HG03558 (cell line): ENCODE measurements at regions not wholly inside any gene's neighbourhood (a gene's known extent, or its start where the extent isn't known, plus 50 kb on each side); places are given as distances from the start of the nearest gene placed in this dataset.
"Not testable (repeated sequence)": the region's sequence is repeated elsewhere in the genome, so short reads cannot be mapped to it uniquely, and the experiment has no call there.

Experiments used
- ATAC-seq: cut with Tn5 transposase; IDR thresholded peaks from one replicate; pipeline ENCODE4 v1.9.1; 2021; ENCODE audit warnings: moderate number of reproducible peaks; ENCODE audit not compliant: unreplicated experiment; ENCODE audit errors: extremely low read depth

GRCh38 chr4:125780747-125781146 lies 466.0 kb downstream of the FAT4 start:
- no peak for ATAC-seq

GRCh38 chr4:125781651-125782050 lies 466.9 kb downstream of the FAT4 start:
- ATAC-seq = no peak

- no peak for ATAC-seq
Measured at GRCh38 chr4:125784741-125785140, 470.0 kb downstream of the FAT4 start.

GRCh38 chr4:125787707-125788106 lies 473.0 kb downstream of the FAT4 start:
- ATAC-seq = no peak

- ATAC-seq = no peak
Measured at GRCh38 chr4:125789023-125789422, 474.3 kb downstream of the FAT4 start.

- ATAC-seq = no peak
Measured at GRCh38 chr4:125791896-125792295, 477.1 kb downstream of the FAT4 start.

GRCh38 chr4:125794989-125795388 lies 480.2 kb downstream of the FAT4 start:
- no peak for ATAC-seq

GRCh38 chr4:125796138-125796537 lies 481.4 kb downstream of the FAT4 start:
- ATAC-seq = no peak

GRCh38 chr4:125797621-125798020 lies 482.9 kb downstream of the FAT4 start:
- ATAC-seq = not testable (repeated sequence)

GRCh38 chr4:125801373-125801772 lies 486.6 kb downstream of the FAT4 start:
- ATAC-seq = no peak

- ATAC-seq = no peak
Measured at GRCh38 chr4:125801924-125802323, 487.2 kb downstream of the FAT4 start.

- no peak for ATAC-seq
Measured at GRCh38 chr4:125808022-125808421, 493.3 kb downstream of the FAT4 start.

GRCh38 chr4:125808570-125808969 lies 493.8 kb downstream of the FAT4 start:
- no peak for ATAC-seq

- no peak for ATAC-seq
Measured at GRCh38 chr4:125811892-125812291, 497.1 kb downstream of the FAT4 start.

GRCh38 chr4:125826801-125827695 lies 512.3 kb downstream of the FAT4 start:
- no peak for ATAC-seq

- ATAC-seq = no peak
Measured at GRCh38 chr4:125827696-125828052, 512.9 kb downstream of the FAT4 start.

- ATAC-seq = no peak
Measured at GRCh38 chr4:125828346-125828745, 513.6 kb downstream of the FAT4 start.

GRCh38 chr4:125832161-125832560 lies 517.4 kb downstream of the FAT4 start:
- ATAC-seq = no peak

- ATAC-seq = no peak
Measured at GRCh38 chr4:125836597-125837195, 521.9 kb downstream of the FAT4 start.

- ATAC-seq = no peak
Measured at GRCh38 chr4:125837493-125838201, 522.9 kb downstream of the FAT4 start.

GRCh38 chr4:125838202-125838601 lies 523.4 kb downstream of the FAT4 start:
- ATAC-seq = no peak
